SHP77 treated with DMSO at 0.1 percent for 48 hours (cell line): ENCODE measurements at regions not wholly inside any gene's neighbourhood (a gene's known extent, or its start where the extent isn't known, plus 50 kb on each side); places are given as distances from the start of the nearest gene placed in this dataset.

ENCODE experiments used
- DNase-seq: peaks from one replicate; lab custom pipeline; 2025; lab: John Stamatoyannopoulos, UW

GRCh38 chr22:49208768-49209252 is 618.9 kb downstream of the BRD1 start:
- DNase-seq: no peak

- no peak for DNase-seq
Measured at GRCh38 chr22:49208004-49208402, 619.7 kb downstream of the BRD1 start.

GRCh38 chr22:49207008-49208003 is 620.4 kb downstream of the BRD1 start:
- no peak for DNase-seq

GRCh38 chr22:49206281-49206680 is 621.4 kb downstream of the BRD1 start:
- DNase-seq: no peak

GRCh38 chr22:49205483-49205800 is 622.2 kb downstream of the BRD1 start:
- DNase-seq: no peak

- DNase-seq: no peak
Measured at GRCh38 chr22:49204599-49205482, 622.8 kb downstream of the BRD1 start.

GRCh38 chr22:49203859-49204598 is 623.6 kb downstream of the BRD1 start:
- no peak for DNase-seq

GRCh38 chr22:49203091-49203858 is 624.4 kb downstream of the BRD1 start:
- no peak for DNase-seq

- no peak for DNase-seq
Measured at GRCh38 chr22:49202226-49202625, 625.4 kb downstream of the BRD1 start.

GRCh38 chr22:49201046-49201970 is 626.4 kb downstream of the BRD1 start:
- no peak for DNase-seq

GRCh38 chr22:49199224-49199623 is 628.4 kb downstream of the BRD1 start:
- no peak for DNase-seq

- DNase-seq: no peak
Measured at GRCh38 chr22:49198705-49199084, 629.0 kb downstream of the BRD1 start.

GRCh38 chr22:49197986-49198704 is 629.5 kb downstream of the BRD1 start:
- no peak for DNase-seq

- no peak for DNase-seq
Measured at GRCh38 chr22:49197505-49197904, 630.2 kb downstream of the BRD1 start.

GRCh38 chr22:49196046-49196511 is 631.6 kb downstream of the BRD1 start:
- no peak for DNase-seq

- DNase-seq: no peak
Measured at GRCh38 chr22:49195636-49196035, 632.0 kb downstream of the BRD1 start.

GRCh38 chr22:49193901-49194465 is 633.7 kb downstream of the BRD1 start:
- DNase-seq: no peak

GRCh38 chr22:49193348-49193747 is 634.3 kb downstream of the BRD1 start:
- DNase-seq: no peak

- no peak for DNase-seq
Measured at GRCh38 chr22:49192857-49193250, 634.8 kb downstream of the BRD1 start.
